DND-41 (cell line): ENCODE measurements at regions not wholly inside any gene's neighbourhood (a gene's known extent, or its start where the extent isn't known, plus 50 kb on each side); places are given as distances from the start of the nearest gene placed in this dataset.

Experiments used
- EZH2 ChIP-seq: IDR thresholded peaks from 3 replicates; pipeline ENCODE4 v1.6.1; 2012; ENCODE audit warnings: borderline replicate concordance, low read depth, mild to moderate bottlenecking, moderate library complexity, low read length, inconsistent platforms; ENCODE audit not compliant: severe bottlenecking
- TF ChIP-seq, protein P1 (sequence below): IDR thresholded peaks from 2 replicates; pipeline ENCODE4 v1.5.1; 2012; ENCODE audit warnings: borderline replicate concordance, low read length, moderate library complexity, mild to moderate bottlenecking; ENCODE audit not compliant: poor library complexity, severe bottlenecking; ENCODE audit errors: extremely low read depth

DNA sequence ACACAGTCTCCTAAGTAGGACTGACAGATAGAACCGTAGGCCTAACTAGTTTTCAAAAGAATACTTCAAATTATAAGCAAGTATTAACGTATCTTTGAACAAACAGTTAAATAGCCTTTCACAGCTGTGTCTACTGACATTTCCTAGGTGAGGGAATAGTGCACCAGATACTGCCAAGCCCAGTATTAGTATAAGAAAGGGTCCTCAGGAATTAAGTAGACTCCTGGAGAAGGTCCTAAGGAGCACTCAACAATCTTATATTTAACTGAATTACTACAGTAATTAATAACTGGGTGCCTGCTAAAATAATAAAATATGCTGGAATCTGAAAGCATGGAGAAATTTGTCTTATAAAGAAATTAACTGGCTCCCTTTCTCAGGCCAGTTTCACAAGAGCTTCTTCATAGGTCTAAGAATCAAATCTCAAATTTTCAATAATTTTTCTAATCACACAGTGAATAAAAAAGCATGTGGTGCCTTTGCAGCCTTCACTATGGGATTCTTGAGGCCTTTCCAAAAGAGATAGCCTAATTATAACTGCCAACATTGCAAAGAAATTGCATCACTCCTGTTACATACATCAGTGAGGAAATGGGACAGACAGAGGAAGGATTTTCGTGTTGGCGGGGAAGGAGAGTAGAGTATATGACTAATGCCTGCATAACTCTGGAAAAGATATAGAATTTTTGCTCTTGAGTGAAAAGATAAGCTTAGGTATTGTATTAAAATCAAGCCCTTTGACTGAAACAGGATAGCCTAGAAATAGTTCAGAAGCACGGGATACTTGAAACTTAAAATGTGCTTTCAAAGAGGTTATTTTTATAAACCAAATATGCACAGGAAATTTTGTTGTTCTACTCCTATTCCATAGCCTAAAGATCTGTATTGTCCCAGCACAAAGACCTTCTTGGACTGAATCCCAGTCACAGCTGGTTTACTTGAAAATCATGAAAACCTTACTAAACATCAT is 228.6 kb upstream of the STK17B start:
- TF ChIP-seq, protein P1, sequence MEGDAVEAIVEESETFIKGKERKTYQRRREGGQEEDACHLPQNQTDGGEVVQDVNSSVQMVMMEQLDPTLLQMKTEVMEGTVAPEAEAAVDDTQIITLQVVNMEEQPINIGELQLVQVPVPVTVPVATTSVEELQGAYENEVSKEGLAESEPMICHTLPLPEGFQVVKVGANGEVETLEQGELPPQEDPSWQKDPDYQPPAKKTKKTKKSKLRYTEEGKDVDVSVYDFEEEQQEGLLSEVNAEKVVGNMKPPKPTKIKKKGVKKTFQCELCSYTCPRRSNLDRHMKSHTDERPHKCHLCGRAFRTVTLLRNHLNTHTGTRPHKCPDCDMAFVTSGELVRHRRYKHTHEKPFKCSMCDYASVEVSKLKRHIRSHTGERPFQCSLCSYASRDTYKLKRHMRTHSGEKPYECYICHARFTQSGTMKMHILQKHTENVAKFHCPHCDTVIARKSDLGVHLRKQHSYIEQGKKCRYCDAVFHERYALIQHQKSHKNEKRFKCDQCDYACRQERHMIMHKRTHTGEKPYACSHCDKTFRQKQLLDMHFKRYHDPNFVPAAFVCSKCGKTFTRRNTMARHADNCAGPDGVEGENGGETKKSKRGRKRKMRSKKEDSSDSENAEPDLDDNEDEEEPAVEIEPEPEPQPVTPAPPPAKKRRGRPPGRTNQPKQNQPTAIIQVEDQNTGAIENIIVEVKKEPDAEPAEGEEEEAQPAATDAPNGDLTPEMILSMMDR = no peak
- TF ChIP-seq EZH2 = no peak
